CD4-positive, CD25-positive, alpha-beta regulatory T cell (primary cell): ENCODE measurements at regions not wholly inside any gene's neighbourhood (a gene's known extent, or its start where the extent isn't known, plus 50 kb on each side); places are given as distances from the start of the nearest gene placed in this dataset.

Experiments
- ATAC-seq, 2 donors: fragments of 150-1000 bp; cut with Tn5 transposase; one replicate each; pipeline ENCODE4 v1.10.0; 2021; ENCODE audit warnings: low read depth in 2 of 2, moderate number of reproducible peaks in 2 of 2, moderate library complexity in 1 of 2
- DNase-seq, 3 donors: peaks; one replicate each; pipeline versions ENCODE4 v3.0.0 to v3.0.0-alpha.2; 2012 to 2022; ENCODE audit warnings: mixed read lengths in 1 of 3
- H3K27ac ChIP-seq: one replicate; pipeline ENCODE4 v1.7.0; 2013; ENCODE audit warnings: mild to moderate bottlenecking, low read length; ENCODE audit not compliant: insufficient read depth, poor library complexity, severe bottlenecking
- H3K27me3 ChIP-seq: one replicate; pipeline ENCODE4 v1.7.0; 2013; ENCODE audit warnings: low read length; ENCODE audit not compliant: control insufficient read depth, insufficient read depth
- H3K36me3 ChIP-seq: one replicate; pipeline ENCODE4 v1.7.0; 2013; ENCODE audit warnings: mild to moderate bottlenecking, low read length, moderate library complexity; ENCODE audit not compliant: control insufficient read depth, insufficient read depth
- H3K4me1 ChIP-seq: 2 replicates; pipeline ENCODE4 v1.7.0; 2013; ENCODE audit warnings: mild to moderate bottlenecking, low read length; ENCODE audit not compliant: insufficient read depth, control insufficient read depth, poor library complexity, severe bottlenecking
- H3K4me3 ChIP-seq: one replicate; pipeline ENCODE4 v1.7.0; 2013; ENCODE audit warnings: low read depth, mild to moderate bottlenecking, low read length, moderate library complexity
- H3K9me3 ChIP-seq, 2 experiments: 1 replicate in 1 of 2; 2 replicates in 1 of 2; pipeline ENCODE4 v1.7.0; 2013; ENCODE audit warnings: low read length in 2 of 2, mild to moderate bottlenecking in 1 of 2, moderate library complexity in 1 of 2; ENCODE audit not compliant: control insufficient read depth in 2 of 2
- H3K27ac Mint-ChIP-seq, 3 donors: one replicate each; pipeline ENCODE4 v1.8.0; 2020 to 2022; ENCODE audit warnings: mild to moderate bottlenecking in 3 of 3, mixed read lengths in 3 of 3, moderate library complexity in 2 of 3
- H3K27me3 Mint-ChIP-seq: one replicate; pipeline ENCODE4 v1.8.0; 2022; ENCODE audit warnings: mild to moderate bottlenecking, mixed read lengths
- H3K36me3 Mint-ChIP-seq: one replicate; pipeline ENCODE4 v1.8.0; 2020; ENCODE audit warnings: mixed read lengths
- H3K4me1 Mint-ChIP-seq, 4 donors: one replicate each; pipeline ENCODE4 v1.8.0; 2020 to 2022; ENCODE audit warnings: mixed read lengths in 4 of 4, mild to moderate bottlenecking in 1 of 4
- H3K4me3 Mint-ChIP-seq, 4 donors: one replicate each; pipeline ENCODE4 v1.8.0; 2020 to 2022; ENCODE audit warnings: mild to moderate bottlenecking in 4 of 4, mixed read lengths in 4 of 4, moderate library complexity in 3 of 4
- H3K9me3 Mint-ChIP-seq, 7 donors: one replicate each; pipeline ENCODE4 v1.8.0; 2020 to 2022; ENCODE audit warnings: mixed read lengths in 7 of 7, mild to moderate bottlenecking in 3 of 7, moderate library complexity in 2 of 7

- Histone ChIP-seq H3K36me3 (no peaks in the 10 kb centered on the region), H3K27ac (no peak overlapping the region), H3K4me3 (no peak overlapping the region), H3K9me3 (peaks cover 0 to 6% of the 10 kb centered on the region in 2 experiments), H3K4me1 (no peaks in the 10 kb centered on the region), H3K27me3 (no peaks in the 10 kb centered on the region)
- no peak overlapping the region for H3K4me3 Mint-ChIP-seq
- ATAC-seq (no peak), DNase-seq (no peak)
- peaks cover 4 to 16% (median 10%) of the 10 kb centered on the region in 7 donors for H3K9me3 Mint-ChIP-seq
- no peak overlapping the region for H3K27ac Mint-ChIP-seq
- no peaks in the 10 kb centered on the region for H3K27me3 Mint-ChIP-seq
- H3K4me1 Mint-ChIP-seq: peaks cover 0 to 4% (median 0%) of the 10 kb centered on the region in 4 donors
- no peaks in the 10 kb centered on the region for H3K36me3 Mint-ChIP-seq
Observed at GRCh38 chr3:145620486-145620885, 540.5 kb downstream of the PLOD2 start.

GRCh38 chr3:145623349-145623748 lies 537.6 kb downstream of the PLOD2 start:
- ATAC-seq: no peak
- Mint-ChIP-seq H3K27me3 (no peaks in the 10 kb centered on the region), H3K27ac (no peak overlapping the region), H3K36me3 (no peaks in the 10 kb centered on the region), H3K4me3 (no peak overlapping the region), H3K4me1 (peaks cover 0 to 4% (median 0%) of the 10 kb centered on the region in 4 donors), H3K9me3 (peaks cover 3 to 11% (median 8%) of the 10 kb centered on the region in 7 donors)
- no peaks in the 10 kb centered on the region for H3K4me1 ChIP-seq
- H3K4me3 ChIP-seq: no peak overlapping the region
- no peak for DNase-seq
- no peaks in the 10 kb centered on the region for H3K9me3 ChIP-seq
- no peaks in the 10 kb centered on the region for H3K36me3 ChIP-seq
- no peaks in the 10 kb centered on the region for H3K27me3 ChIP-seq
- no peak overlapping the region for H3K27ac ChIP-seq

DNA sequence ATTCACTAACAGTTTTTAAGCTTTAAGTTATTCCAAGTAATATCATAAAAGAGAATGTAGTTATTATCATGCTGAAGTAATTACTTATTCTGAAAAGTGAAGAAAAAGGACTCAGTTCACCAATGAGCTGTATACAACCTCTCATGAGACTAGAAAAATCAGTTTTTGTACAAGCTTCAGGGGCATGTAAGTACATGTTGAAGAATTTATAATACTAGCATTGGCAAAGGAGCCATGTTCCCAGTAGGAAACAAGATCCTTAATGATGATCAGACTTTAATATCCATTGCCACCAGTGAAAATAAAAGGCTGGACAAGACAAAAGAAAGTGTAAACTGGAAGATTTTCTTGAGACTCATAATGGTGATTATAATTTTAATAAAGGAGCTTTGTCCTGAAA lies 532.8 kb downstream of the PLOD2 start:
- Histone ChIP-seq H3K9me3 (peaks cover 0 to 5% of the 10 kb centered on the region in 2 experiments), H3K27me3 (no peaks in the 10 kb centered on the region), H3K4me3 (no peak overlapping the region), H3K27ac (no peak overlapping the region), H3K36me3 (no peaks in the 10 kb centered on the region), H3K4me1 (no peaks in the 10 kb centered on the region)
- ATAC-seq (no peak), DNase-seq (no peak)
- Mint-ChIP-seq H3K4me3 (no peak overlapping the region), H3K27ac (no peak overlapping the region), H3K36me3 (no peaks in the 10 kb centered on the region), H3K9me3 (peaks cover 0 to 26% (median 9%) of the 10 kb centered on the region in 7 donors), H3K4me1 (no peaks in the 10 kb centered on the region), H3K27me3 (no peaks in the 10 kb centered on the region)

DNA sequence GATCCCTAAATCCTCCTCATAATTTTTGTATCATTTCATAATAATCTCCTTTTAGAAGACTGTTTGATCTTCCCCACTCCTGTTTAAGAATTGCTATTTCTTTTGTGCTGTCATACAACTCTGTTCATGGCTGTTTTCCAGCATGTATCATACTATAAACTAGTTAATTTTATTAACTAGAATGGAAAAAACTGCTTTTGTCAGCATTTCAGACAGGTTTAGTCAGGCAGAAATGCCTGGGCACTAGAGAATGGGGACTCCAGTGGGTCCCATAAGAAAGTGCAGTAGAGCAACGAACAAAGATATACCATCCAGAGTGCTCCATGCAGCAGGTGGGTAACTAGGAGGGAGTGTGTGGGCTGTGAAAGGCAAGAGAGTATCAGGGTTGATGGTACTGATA lies 523.9 kb downstream of the PLOD2 start:
- Mint-ChIP-seq H3K4me3 (no peak overlapping the region), H3K4me1 (no peaks in the 10 kb centered on the region), H3K27me3 (no peaks in the 10 kb centered on the region), H3K36me3 (no peaks in the 10 kb centered on the region), H3K9me3 (peaks cover 0 to 11% (median 6%) of the 10 kb centered on the region in 7 donors), H3K27ac (no peak overlapping the region)
- peaks cover 0 to 11% of the 10 kb centered on the region in 2 experiments for H3K9me3 ChIP-seq
- H3K36me3 ChIP-seq: no peaks in the 10 kb centered on the region
- H3K4me1 ChIP-seq: no peaks in the 10 kb centered on the region
- H3K27ac ChIP-seq: no peak overlapping the region
- ATAC-seq (no peak), DNase-seq (no peak)
- no peak overlapping the region for H3K4me3 ChIP-seq
- no peaks in the 10 kb centered on the region for H3K27me3 ChIP-seq

DNA sequence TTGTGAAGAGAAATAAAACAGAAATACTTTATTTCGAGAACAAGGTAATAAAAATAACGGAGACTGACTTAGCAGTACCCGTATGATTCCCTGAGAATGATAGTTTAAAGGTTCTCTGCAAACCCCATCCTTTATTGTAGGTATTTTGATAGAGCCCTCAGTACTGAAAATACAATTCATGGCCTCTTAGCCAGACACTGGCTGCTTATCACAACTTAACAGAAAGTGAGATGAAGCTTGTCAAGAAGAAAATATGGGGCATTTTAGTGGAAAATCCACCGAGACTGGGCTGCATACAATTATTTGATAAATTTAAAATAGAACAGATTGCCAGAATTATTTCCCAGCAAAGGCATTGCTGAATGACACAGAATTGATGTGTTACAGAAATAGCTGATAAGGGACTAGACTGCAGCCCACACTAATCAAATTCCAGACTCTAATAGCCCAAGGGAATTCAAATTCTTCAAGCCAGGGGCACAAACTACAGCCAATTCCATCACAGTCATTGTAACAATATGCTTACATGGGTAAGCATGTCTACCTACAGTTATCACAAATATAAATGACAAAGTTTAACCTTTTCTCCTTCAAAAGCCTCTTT lies 521.9 kb downstream of the PLOD2 start:
- no peaks in the 10 kb centered on the region for H3K27me3 Mint-ChIP-seq
- no peak overlapping the region for H3K27ac ChIP-seq
- no peaks in the 10 kb centered on the region for H3K36me3 Mint-ChIP-seq
- H3K9me3 Mint-ChIP-seq: peaks cover 0 to 4% (median 0%) of the 10 kb centered on the region in 7 donors
- H3K27ac Mint-ChIP-seq: no peak overlapping the region
- no peak overlapping the region for H3K4me3 Mint-ChIP-seq
- no peak overlapping the region for H3K4me3 ChIP-seq
- H3K9me3 ChIP-seq: peaks cover 0 to 4% of the 10 kb centered on the region in 2 experiments
- H3K4me1 Mint-ChIP-seq: no peaks in the 10 kb centered on the region
- DNase-seq (no peak), ATAC-seq (no peak)
- no peaks in the 10 kb centered on the region for H3K36me3 ChIP-seq
- no peaks in the 10 kb centered on the region for H3K4me1 ChIP-seq
- no peaks in the 10 kb centered on the region for H3K27me3 ChIP-seq

GRCh38 chr3:145639875-145640274 lies 521.1 kb downstream of the PLOD2 start:
- no peaks in the 10 kb centered on the region for H3K36me3 Mint-ChIP-seq
- no peak for DNase-seq
- H3K9me3 Mint-ChIP-seq: peaks cover 0 to 4% (median 0%) of the 10 kb centered on the region in 7 donors
- H3K4me1 Mint-ChIP-seq: no peaks in the 10 kb centered on the region
- no peak overlapping the region for H3K4me3 Mint-ChIP-seq
- Histone ChIP-seq H3K36me3 (no peaks in the 10 kb centered on the region), H3K4me3 (no peak overlapping the region), H3K4me1 (no peaks in the 10 kb centered on the region), H3K9me3 (peaks cover 0 to 4% of the 10 kb centered on the region in 2 experiments), H3K27ac (no peak overlapping the region), H3K27me3 (no peaks in the 10 kb centered on the region)
- ATAC-seq: no peak
- H3K27me3 Mint-ChIP-seq: no peaks in the 10 kb centered on the region
- H3K27ac Mint-ChIP-seq: no peak overlapping the region

DNA sequence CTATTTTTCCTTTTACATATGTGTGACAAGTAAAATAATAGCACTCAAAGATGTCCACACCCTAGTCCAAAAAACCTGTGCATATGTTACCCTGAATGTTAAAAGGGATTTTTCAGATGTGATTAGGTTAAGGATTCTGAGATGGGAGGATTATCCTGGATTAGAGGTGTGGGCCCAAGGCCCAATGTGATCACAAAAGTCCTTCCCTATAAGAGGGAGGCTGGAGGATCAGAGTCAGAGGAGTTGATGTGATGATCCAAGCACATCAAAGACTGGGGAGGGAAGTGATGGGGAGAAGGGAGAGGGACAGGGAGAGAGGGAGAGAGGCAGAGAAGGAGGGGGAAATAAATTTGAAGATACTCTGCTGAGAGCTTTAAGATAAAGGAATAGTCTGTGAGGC lies 512.6 kb downstream of the PLOD2 start:
- H3K4me3 Mint-ChIP-seq: no peak overlapping the region
- ATAC-seq: no peak
- H3K27ac Mint-ChIP-seq: no peak overlapping the region

GRCh38 chr3:145649368-145649887 lies 511.6 kb downstream of the PLOD2 start:
- Histone ChIP-seq H3K4me3 (no peak overlapping the region), H3K4me1 (no peaks in the 10 kb centered on the region), H3K9me3 (no peaks in the 10 kb centered on the region), H3K27ac (no peak overlapping the region), H3K36me3 (no peaks in the 10 kb centered on the region), H3K27me3 (no peaks in the 10 kb centered on the region)
- no peak for ATAC-seq
- no peak overlapping the region for H3K4me3 Mint-ChIP-seq
- no peak for DNase-seq
- peaks cover 0 to 11% (median 3%) of the 10 kb centered on the region in 7 donors for H3K9me3 Mint-ChIP-seq
- no peak overlapping the region for H3K27ac Mint-ChIP-seq
- H3K36me3 Mint-ChIP-seq: no peaks in the 10 kb centered on the region
- no peaks in the 10 kb centered on the region for H3K4me1 Mint-ChIP-seq
- H3K27me3 Mint-ChIP-seq: no peaks in the 10 kb centered on the region

More for the DNA sequence above, 512.6 kb downstream of the PLOD2 start:
- no peaks in the 10 kb centered on the region for H3K9me3 ChIP-seq
- H3K4me3 ChIP-seq: no peak overlapping the region
- DNase-seq: no peak
- Mint-ChIP-seq H3K36me3 (no peaks in the 10 kb centered on the region), H3K27me3 (no peaks in the 10 kb centered on the region), H3K9me3 (peaks cover 0 to 11% (median 3%) of the 10 kb centered on the region in 7 donors), H3K4me1 (no peaks in the 10 kb centered on the region)
- H3K27me3 ChIP-seq: no peaks in the 10 kb centered on the region
- no peaks in the 10 kb centered on the region for H3K36me3 ChIP-seq
- H3K4me1 ChIP-seq: no peaks in the 10 kb centered on the region
- H3K27ac ChIP-seq: no peak overlapping the region
